NB4 (cell line): ENCODE measurements at regions not wholly inside any gene's neighbourhood (a gene's known extent, or its start where the extent isn't known, plus 50 kb on each side); places are given as distances from the start of the nearest gene placed in this dataset.

Experiments used
- DNase-seq: peaks from one replicate; pipeline ENCODE4 v3.0.0; 2010; ENCODE audit warnings: low read depth
- H3K4me3 ChIP-seq: one replicate; pipeline ENCODE4 v1.5.1; 2011; ENCODE audit warnings: mild to moderate bottlenecking, low read depth, low read length, moderate library complexity
- MYC ChIP-seq: IDR thresholded peaks from 2 replicates; pipeline ENCODE4 v1.6.1; 2011; ENCODE audit warnings: low read depth, low read length
- POLR2A ChIP-seq: IDR thresholded peaks from 2 replicates; pipeline ENCODE4 v1.6.1; 2011; ENCODE audit warnings: mild to moderate bottlenecking; ENCODE audit not compliant: insufficient read length; ENCODE audit errors: extremely low read depth
- TF ChIP-seq, protein P1 (sequence below): IDR thresholded peaks from one replicate; pipeline ENCODE4 v1.5.1; 2012; ENCODE audit warnings: low read depth, low read length
- TF ChIP-seq, protein P2 (sequence below): IDR thresholded peaks from 2 replicates; pipeline ENCODE4 v1.6.1; 2011; ENCODE audit warnings: low read depth, low read length

DNA sequence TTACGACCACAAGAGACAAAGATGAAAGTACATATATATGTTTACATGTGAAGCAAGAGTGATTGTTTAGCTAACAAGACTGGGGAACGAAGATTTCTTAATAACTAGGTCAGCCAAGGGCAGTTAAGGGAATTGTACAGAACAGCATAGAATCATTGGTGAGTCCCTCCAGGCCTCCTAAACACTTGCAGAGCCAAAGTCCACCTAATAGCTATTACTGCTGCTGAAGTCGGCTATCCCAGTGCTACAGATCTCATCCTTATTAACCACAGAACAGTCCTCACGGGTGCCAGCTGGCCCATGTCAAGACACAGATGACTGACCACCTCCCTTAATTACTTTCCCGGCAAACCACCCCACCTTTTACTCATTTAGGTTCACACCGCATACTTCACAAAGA is 68.5 kb upstream of the OPCML start:
- H3K4me3 ChIP-seq: no peak overlapping the region
- DNase-seq: no peak
- TF ChIP-seq POLR2A (no peak), MYC (no peak)
- TF ChIP-seq, protein P1, sequence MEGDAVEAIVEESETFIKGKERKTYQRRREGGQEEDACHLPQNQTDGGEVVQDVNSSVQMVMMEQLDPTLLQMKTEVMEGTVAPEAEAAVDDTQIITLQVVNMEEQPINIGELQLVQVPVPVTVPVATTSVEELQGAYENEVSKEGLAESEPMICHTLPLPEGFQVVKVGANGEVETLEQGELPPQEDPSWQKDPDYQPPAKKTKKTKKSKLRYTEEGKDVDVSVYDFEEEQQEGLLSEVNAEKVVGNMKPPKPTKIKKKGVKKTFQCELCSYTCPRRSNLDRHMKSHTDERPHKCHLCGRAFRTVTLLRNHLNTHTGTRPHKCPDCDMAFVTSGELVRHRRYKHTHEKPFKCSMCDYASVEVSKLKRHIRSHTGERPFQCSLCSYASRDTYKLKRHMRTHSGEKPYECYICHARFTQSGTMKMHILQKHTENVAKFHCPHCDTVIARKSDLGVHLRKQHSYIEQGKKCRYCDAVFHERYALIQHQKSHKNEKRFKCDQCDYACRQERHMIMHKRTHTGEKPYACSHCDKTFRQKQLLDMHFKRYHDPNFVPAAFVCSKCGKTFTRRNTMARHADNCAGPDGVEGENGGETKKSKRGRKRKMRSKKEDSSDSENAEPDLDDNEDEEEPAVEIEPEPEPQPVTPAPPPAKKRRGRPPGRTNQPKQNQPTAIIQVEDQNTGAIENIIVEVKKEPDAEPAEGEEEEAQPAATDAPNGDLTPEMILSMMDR: no peak
- TF ChIP-seq, protein P2, sequence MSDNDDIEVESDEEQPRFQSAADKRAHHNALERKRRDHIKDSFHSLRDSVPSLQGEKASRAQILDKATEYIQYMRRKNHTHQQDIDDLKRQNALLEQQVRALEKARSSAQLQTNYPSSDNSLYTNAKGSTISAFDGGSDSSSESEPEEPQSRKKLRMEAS: no peak

DNA sequence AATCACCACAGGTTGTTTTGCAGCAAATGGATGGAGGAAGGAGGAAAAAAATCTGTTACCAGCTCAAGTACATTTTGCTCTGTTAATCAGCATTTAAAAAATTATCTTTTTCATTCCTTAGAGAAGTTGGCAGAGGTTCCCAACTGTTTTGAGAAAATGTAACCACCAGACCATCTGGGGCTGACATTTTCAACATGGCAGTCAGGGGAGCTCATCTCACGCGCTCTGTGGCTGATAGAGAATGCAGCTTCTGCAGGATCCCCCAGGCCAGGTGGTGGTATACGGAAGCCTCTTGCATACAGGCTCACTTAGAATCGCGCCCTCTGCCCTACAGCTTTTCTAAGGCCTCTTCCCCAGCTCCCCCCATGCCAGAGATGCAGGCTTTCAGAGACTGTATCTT is 68.0 kb upstream of the OPCML start:
- TF ChIP-seq MYC (no peak), POLR2A (no peak)
- TF ChIP-seq, protein P1: no peak
- TF ChIP-seq, protein P2: no peak
- no peak for DNase-seq
- no peak overlapping the region for H3K4me3 ChIP-seq

DNA sequence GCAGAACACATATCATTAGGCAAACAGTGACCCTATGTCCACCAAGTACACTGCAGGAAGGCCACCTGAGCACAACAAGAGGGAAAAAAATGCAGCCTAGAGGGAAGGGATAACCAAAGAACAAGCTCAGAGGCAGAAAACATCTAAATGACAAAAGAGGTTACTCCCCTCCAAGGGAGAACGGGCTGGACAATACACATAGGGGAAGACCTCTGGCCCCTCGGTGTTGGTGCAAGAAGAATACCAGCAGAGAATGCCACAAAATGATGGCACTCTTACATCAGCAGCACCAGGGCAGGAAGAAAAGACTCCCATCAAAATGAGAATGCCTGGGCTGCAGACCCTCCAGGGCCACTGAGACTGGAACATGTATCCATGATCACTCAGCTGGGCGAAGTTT is 66.6 kb upstream of the OPCML start:
- DNase-seq: no peak
- H3K4me3 ChIP-seq: no peak overlapping the region
- TF ChIP-seq, protein P1: no peak
- no peak for TF ChIP-seq POLR2A
- TF ChIP-seq, protein P2: no peak
- TF ChIP-seq MYC: no peak

DNA sequence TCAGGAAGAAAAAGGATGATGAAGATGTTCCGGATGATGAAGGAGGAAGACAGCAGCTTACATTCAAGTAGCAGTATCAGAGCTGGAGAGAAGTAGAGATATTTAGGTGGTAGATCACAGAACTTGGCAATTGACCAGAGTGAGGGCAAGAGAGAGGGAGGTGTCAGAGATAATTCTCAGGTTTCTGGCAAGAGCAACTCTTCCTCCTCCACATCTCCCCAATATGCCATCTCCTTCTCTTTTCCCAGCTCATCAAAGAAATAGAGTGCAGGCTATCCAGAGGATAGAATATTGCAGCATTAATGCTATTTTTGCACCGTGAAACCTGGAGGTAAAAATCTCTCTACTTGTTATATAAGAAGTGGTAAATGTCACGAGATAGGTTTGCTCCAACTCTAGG is 64.9 kb upstream of the OPCML start:
- DNase-seq: no peak
- TF ChIP-seq, protein P2: no peak
- TF ChIP-seq, protein P1: no peak
- no peak for TF ChIP-seq MYC

DNA sequence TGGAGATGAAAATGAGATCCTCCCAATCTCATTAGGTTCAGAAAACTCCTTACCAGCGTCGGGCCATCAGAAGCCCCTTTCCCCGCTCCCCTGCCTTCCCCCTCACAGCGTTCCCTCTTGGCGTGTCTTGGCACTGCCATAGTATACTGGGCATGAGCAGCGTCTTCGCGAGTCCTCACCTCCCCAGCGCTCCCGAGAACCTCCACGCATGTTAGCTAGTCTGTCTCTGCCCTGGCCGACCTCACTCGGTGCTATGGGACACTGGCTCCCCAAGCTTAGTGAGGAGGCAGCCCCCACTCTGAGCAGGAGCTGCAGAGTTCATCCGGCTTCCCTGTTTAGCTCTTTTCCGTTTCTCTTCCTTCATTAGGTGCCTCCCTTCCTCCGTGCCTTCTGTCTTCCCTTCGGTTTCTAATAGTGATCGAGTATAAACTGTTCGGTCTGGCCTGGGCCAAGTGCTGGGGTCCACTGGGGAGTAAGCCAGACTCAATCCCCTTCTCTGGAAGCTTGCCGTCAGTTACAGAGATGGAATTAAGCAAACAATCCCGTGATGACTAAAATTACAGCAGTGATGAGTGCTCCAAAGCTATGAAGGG is 63.8 kb upstream of the OPCML start:
- DNase-seq: no peak
- no peak overlapping the region for H3K4me3 ChIP-seq
- TF ChIP-seq, protein P1: no peak
- TF ChIP-seq POLR2A (no peak), MYC (no peak)
- TF ChIP-seq, protein P2: no peak

More for the DNA sequence above, 64.9 kb upstream of the OPCML start:
- no peak overlapping the region for H3K4me3 ChIP-seq
